SK-N-SH (cell line): ENCODE measurements at regions not wholly inside any gene's neighbourhood (a gene's known extent, or its start where the extent isn't known, plus 50 kb on each side); places are given as distances from the start of the nearest gene placed in this dataset.

ENCODE experiments used
- CTCF ChIA-PET: fragments of 300-600, 350-600 bp; formaldehyde crosslinking; extraction: SDS; loops from one replicate; lab custom pipeline; 2021; lab: Yijun Ruan, JAX
- POLR2A ChIA-PET: fragments of 350-600 bp; sonication (Branson Sonifier 250); formaldehyde crosslinking; extraction: SDS; loops from one replicate; lab custom pipeline; 2020; ENCODE audit warnings: antibody characterized with exemption, inconsistent platforms; lab: Yijun Ruan, JAX
- DNase-seq: peaks from one replicate; pipeline ENCODE4 v3.0.0; 2012
- H2AFZ ChIP-seq: fragments of 200-600 bp; sonication (generic); 2 replicates; pipeline ENCODE4 v1.8.1; 2016; ENCODE audit warnings: antibody characterized with exemption, mild to moderate bottlenecking, low read depth
- H3F3A ChIP-seq: fragments of 200-600 bp; sonication (generic); replicated peaks from 2 replicates; pipeline ENCODE3; 2016; ENCODE audit warnings: antibody characterized with exemption, mild to moderate bottlenecking; ENCODE audit not compliant: insufficient read depth
- H3K27ac ChIP-seq, 2 experiments: fragments of 200-500 bp in 1 of 2; fragments of 200-600 bp in 1 of 2; sonication (Bioruptor generic) in 1 of 2; sonication (generic), shearing (Covaris generic) in 1 of 2; 2 replicates each; pipeline versions ENCODE4 v1.5.1 to v1.6.1; 2014 to 2016; ENCODE audit warnings: low read depth in 2 of 2, inconsistent platforms in 1 of 2, low read length in 1 of 2, mild to moderate bottlenecking in 1 of 2, mixed read lengths in 1 of 2
- H3K27me3 ChIP-seq: fragments of 200-600 bp; sonication (generic), shearing (Covaris generic); 2 replicates; pipeline ENCODE4 v1.6.1; 2016; ENCODE audit warnings: mixed run types; ENCODE audit not compliant: insufficient read depth
- H3K36me3 ChIP-seq, 2 experiments: fragments of 200-500 bp in 1 of 2; fragments of 200-600 bp in 1 of 2; sonication (Bioruptor generic) in 1 of 2; sonication (generic) in 1 of 2; replicated peaks in 1 of 2; 2 replicates each; pipeline versions ENCODE3 to v1.5.1; 2014 to 2016; ENCODE audit warnings: low read length in 1 of 2, mild to moderate bottlenecking in 1 of 2; ENCODE audit not compliant: insufficient read depth in 2 of 2, control insufficient read depth in 1 of 2
- H3K4me1 ChIP-seq, 2 experiments: fragments of 200-500 bp in 1 of 2; fragments of 200-600 bp in 1 of 2; sonication (Bioruptor generic) in 1 of 2; sonication (generic), shearing (Covaris generic) in 1 of 2; 2 replicates each; pipeline versions ENCODE4 v1.5.1 to v1.6.1; 2014 to 2016; ENCODE audit warnings: low read depth in 1 of 2, low read length in 1 of 2, mixed run types in 1 of 2; ENCODE audit not compliant: insufficient read depth in 2 of 2, control insufficient read depth in 1 of 2
- H3K4me2 ChIP-seq: fragments of 200-600 bp; sonication (generic), shearing (Covaris generic); 2 replicates; pipeline ENCODE4 v1.6.1; 2017; ENCODE audit warnings: mixed run types
- H3K4me3 ChIP-seq, 2 experiments: fragments of 200-500 bp in 1 of 2; fragments of 200-600 bp in 1 of 2; sonication (Bioruptor generic) in 1 of 2; sonication (generic), shearing (Covaris generic) in 1 of 2; 2 replicates each; pipeline versions ENCODE4 v1.5.1 to v1.8.1; 2014 to 2016; ENCODE audit warnings: low read depth in 2 of 2, inconsistent platforms in 1 of 2, low read length in 1 of 2, mild to moderate bottlenecking in 1 of 2, mixed read lengths in 1 of 2, moderate library complexity in 1 of 2
- H3K79me2 ChIP-seq: fragments of 200-600 bp; sonication (generic); 2 replicates; pipeline ENCODE4 v1.8.1; 2017; ENCODE audit warnings: mild to moderate bottlenecking; ENCODE audit not compliant: insufficient read depth
- H3K9ac ChIP-seq: fragments of 200-600 bp; sonication (generic); 2 replicates; pipeline ENCODE4 v1.6.1; 2017; ENCODE audit warnings: mixed run types
- H3K9me2 ChIP-seq: fragments of 200-600 bp; sonication (generic); 2 replicates; pipeline ENCODE4 v1.6.1; 2017; ENCODE audit warnings: mixed run types
- H3K9me3 ChIP-seq: fragments of 200-600 bp; sonication (generic); 2 replicates; pipeline ENCODE4 v1.6.1; 2017; ENCODE audit warnings: mixed run types, mild to moderate bottlenecking, moderate library complexity
- H4K20me1 ChIP-seq: fragments of 200-600 bp; sonication (generic); 2 replicates; pipeline ENCODE4 v1.6.1; 2017; ENCODE audit warnings: mild to moderate bottlenecking, mixed run types; ENCODE audit not compliant: insufficient read depth
- EP300 ChIP-seq, 2 experiments: IDR thresholded peaks; 2 replicates each; pipeline versions ENCODE4 v1.4.0 to v1.6.1; 2012; ENCODE audit warnings: borderline replicate concordance in 1 of 2, low read depth in 1 of 2, low read length in 1 of 2
- FOSL2 ChIP-seq: IDR thresholded peaks from 2 replicates; pipeline ENCODE4 v1.4.0; 2012; ENCODE audit warnings: low read depth, mild to moderate bottlenecking, moderate library complexity, borderline replicate concordance
- GATA2 ChIP-seq: sonication (generic); formaldehyde crosslinking; IDR thresholded peaks from 2 replicates; pipeline ENCODE4 v1.5.0; 2020; ENCODE audit warnings: mild to moderate bottlenecking, missing genetic modification reagents
- MEF2A ChIP-seq: IDR thresholded peaks from 2 replicates; pipeline ENCODE4 v1.4.0; 2012; ENCODE audit warnings: low read depth, borderline replicate concordance
- MXI1 ChIP-seq: IDR thresholded peaks from 2 replicates; pipeline ENCODE4 v1.6.1; 2012; ENCODE audit warnings: mild to moderate bottlenecking, low read depth, low read length, improper control_type of control experiment
- NFIC ChIP-seq: IDR thresholded peaks from 2 replicates; pipeline ENCODE4 v1.4.0; 2012; ENCODE audit warnings: borderline replicate concordance
- NRF1 ChIP-seq: IDR thresholded peaks from 2 replicates; pipeline ENCODE4 v1.6.1; 2012; ENCODE audit warnings: low read depth, mild to moderate bottlenecking, low read length
- RAD21 ChIP-seq: IDR thresholded peaks from 2 replicates; pipeline ENCODE4 v1.6.1; 2012; ENCODE audit warnings: mild to moderate bottlenecking, low read length
- RXRA ChIP-seq: IDR thresholded peaks from 2 replicates; pipeline ENCODE4 v1.4.0; 2012; ENCODE audit warnings: low read depth, mild to moderate bottlenecking, borderline replicate concordance
- SIN3A ChIP-seq: IDR thresholded peaks from 2 replicates; pipeline ENCODE4 v1.6.1; 2012; ENCODE audit warnings: low read depth, mild to moderate bottlenecking, low read length, moderate library complexity, borderline replicate concordance
- TAF1 ChIP-seq: IDR thresholded peaks from 2 replicates; pipeline ENCODE4 v1.6.1; 2012; ENCODE audit warnings: low read depth, mild to moderate bottlenecking, low read length, moderate library complexity, borderline replicate concordance
- USF1 ChIP-seq: IDR thresholded peaks from 2 replicates; pipeline ENCODE4 v1.4.0; 2012; ENCODE audit warnings: low read depth, borderline replicate concordance
- ZBTB33 ChIP-seq: IDR thresholded peaks from 2 replicates; pipeline ENCODE4 v1.4.0; 2012; ENCODE audit warnings: low read depth, borderline replicate concordance
- WGBS: methylation state at CpG from one replicate; pipeline ENCODE4 v1.1.6; 2017; ENCODE audit warnings: low lambda C conversion rate; 5-methylcytosine and 5-hydroxymethylcytosine counted together
- TF ChIP-seq, protein P1 (sequence below): IDR thresholded peaks from 2 replicates; pipeline ENCODE4 v1.4.0; 2012; ENCODE audit warnings: low read depth
- TF ChIP-seq, protein P2 (sequence below): IDR thresholded peaks from 2 replicates; pipeline ENCODE4 v1.6.1; 2012; ENCODE audit warnings: mild to moderate bottlenecking, low read depth, low read length, moderate library complexity

GRCh38 chr2:175436076-175436475, 254.6 kb upstream of the ATP5MC3 start:
- H3K4me2 ChIP-seq, result no peak overlapping the region
- H3K4me1 ChIP-seq, result peaks cover 1 to 5% of the 10 kb centered on the region in 2 experiments; a peak in 3 of 4 replicates
- POLR2A ChIA-PET, result no interaction called here
- no peak overlapping the region for H2AFZ ChIP-seq
- no peaks in the 10 kb centered on the region for H3K36me3 ChIP-seq
- H4K20me1 ChIP-seq, result no peaks in the 10 kb centered on the region
- H3K4me3 ChIP-seq, result no peak overlapping the region
- no peaks in the 10 kb centered on the region for H3K9me3 ChIP-seq
- no peaks in the 10 kb centered on the region; the same call in 1 of the 2 replicates for H3K27me3 ChIP-seq
- H3K9ac ChIP-seq, result no peak overlapping the region
- no peak for TF ChIP-seq RXRA
- TF ChIP-seq RAD21, result no peak
- TF ChIP-seq SIN3A, result no peak
- no peak for TF ChIP-seq USF1
- TF ChIP-seq EP300 (IDR thresholded peaks at IDR 0.05; ENCODE audit: borderline replicate concordance in 1 of 2, low read depth in 1 of 2, low read length in 1 of 2), result no peak
- TF ChIP-seq FOSL2, result no peak
- TF ChIP-seq ZBTB33, result no peak
- TF ChIP-seq, protein P1, sequence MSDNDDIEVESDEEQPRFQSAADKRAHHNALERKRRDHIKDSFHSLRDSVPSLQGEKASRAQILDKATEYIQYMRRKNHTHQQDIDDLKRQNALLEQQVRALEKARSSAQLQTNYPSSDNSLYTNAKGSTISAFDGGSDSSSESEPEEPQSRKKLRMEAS, result no peak
- no peak for TF ChIP-seq MEF2A
- TF ChIP-seq, protein P2, sequence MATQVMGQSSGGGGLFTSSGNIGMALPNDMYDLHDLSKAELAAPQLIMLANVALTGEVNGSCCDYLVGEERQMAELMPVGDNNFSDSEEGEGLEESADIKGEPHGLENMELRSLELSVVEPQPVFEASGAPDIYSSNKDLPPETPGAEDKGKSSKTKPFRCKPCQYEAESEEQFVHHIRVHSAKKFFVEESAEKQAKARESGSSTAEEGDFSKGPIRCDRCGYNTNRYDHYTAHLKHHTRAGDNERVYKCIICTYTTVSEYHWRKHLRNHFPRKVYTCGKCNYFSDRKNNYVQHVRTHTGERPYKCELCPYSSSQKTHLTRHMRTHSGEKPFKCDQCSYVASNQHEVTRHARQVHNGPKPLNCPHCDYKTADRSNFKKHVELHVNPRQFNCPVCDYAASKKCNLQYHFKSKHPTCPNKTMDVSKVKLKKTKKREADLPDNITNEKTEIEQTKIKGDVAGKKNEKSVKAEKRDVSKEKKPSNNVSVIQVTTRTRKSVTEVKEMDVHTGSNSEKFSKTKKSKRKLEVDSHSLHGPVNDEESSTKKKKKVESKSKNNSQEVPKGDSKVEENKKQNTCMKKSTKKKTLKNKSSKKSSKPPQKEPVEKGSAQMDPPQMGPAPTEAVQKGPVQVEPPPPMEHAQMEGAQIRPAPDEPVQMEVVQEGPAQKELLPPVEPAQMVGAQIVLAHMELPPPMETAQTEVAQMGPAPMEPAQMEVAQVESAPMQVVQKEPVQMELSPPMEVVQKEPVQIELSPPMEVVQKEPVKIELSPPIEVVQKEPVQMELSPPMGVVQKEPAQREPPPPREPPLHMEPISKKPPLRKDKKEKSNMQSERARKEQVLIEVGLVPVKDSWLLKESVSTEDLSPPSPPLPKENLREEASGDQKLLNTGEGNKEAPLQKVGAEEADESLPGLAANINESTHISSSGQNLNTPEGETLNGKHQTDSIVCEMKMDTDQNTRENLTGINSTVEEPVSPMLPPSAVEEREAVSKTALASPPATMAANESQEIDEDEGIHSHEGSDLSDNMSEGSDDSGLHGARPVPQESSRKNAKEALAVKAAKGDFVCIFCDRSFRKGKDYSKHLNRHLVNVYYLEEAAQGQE, result no peak
- no peak for TF ChIP-seq NRF1
- no peak for TF ChIP-seq MXI1
- TF ChIP-seq GATA2 (CRISPR knock-in tag), result no peak
- no peak for TF ChIP-seq TAF1
- TF ChIP-seq NFIC, result no peak
- TF ChIP-seq, all 33 proteins: peak for 0
- DNase-seq, result no peak
- no peaks in the 10 kb centered on the region for H3K79me2 ChIP-seq
- H3K27ac ChIP-seq, result no peak overlapping the region
- no peaks in the 10 kb centered on the region for H3K9me2 ChIP-seq
- no peaks in the 10 kb centered on the region for H3F3A ChIP-seq
- 41% methylated on average over 2 of the region's 2 CpGs for WGBS
- CTCF ChIA-PET, result interaction anchor here (0.8 to 1.2 kb wide), 4 partner anchors 9 to 649 kb away, joined by 3 to 4 read pairs (median 4); no protein-coding TSS in a partner anchor
